Common myeloid progenitor, CD34-positive (primary cell): ENCODE measurements at regions not wholly inside any gene's neighbourhood (a gene's known extent, or its start where the extent isn't known, plus 50 kb on each side); places are given as distances from the start of the nearest gene placed in this dataset.

Source experiments
- CTCF ChIA-PET: fragments of 350-600 bp; sonication (Branson Sonifier 250); formaldehyde crosslinking; loops from one replicate; lab custom pipeline; 2021; ENCODE audit warnings: antibody characterized with exemption; lab: Charles Lee
- POLR2A ChIA-PET: fragments of 350-600 bp; sonication (Branson Sonifier 250); formaldehyde crosslinking; loops from one replicate; lab custom pipeline; 2021; ENCODE audit warnings: antibody characterized with exemption; lab: Charles Lee
- DNase-seq, 3 donors: peaks; one replicate each; pipeline versions ENCODE4 v3.0.0 to v3.0.0-alpha.2; 2013
- H3K27ac ChIP-seq, 2 experiments: 1 replicate in 1 of 2; 2 replicates in 1 of 2; pipeline ENCODE4 v1.7.0; 2013; ENCODE audit warnings: inconsistent platforms in 2 of 2, low read length in 2 of 2, mild to moderate bottlenecking in 2 of 2, low read depth in 1 of 2, moderate library complexity in 1 of 2; ENCODE audit not compliant: severe bottlenecking in 2 of 2, insufficient read depth in 1 of 2, poor library complexity in 1 of 2
- H3K27me3 ChIP-seq, 5 experiments: replicated peaks in 2 of 5; 1 replicate in 3 of 5; 2 replicates in 2 of 5; pipeline versions ENCODE4 v1.6.1 to v1.7.0; 2013; ENCODE audit warnings: low read length in 4 of 5, mild to moderate bottlenecking in 2 of 5, moderate library complexity in 2 of 5, inconsistent platforms in 1 of 5; ENCODE audit not compliant: insufficient read depth in 5 of 5, control insufficient read depth in 4 of 5
- H3K36me3 ChIP-seq, 4 experiments: 1 replicate in 2 of 4; 2 replicates in 2 of 4; pipeline versions ENCODE4 v1.6.1 to v1.7.0; 2013; ENCODE audit warnings: low read length in 3 of 4, control low read depth in 1 of 4, mild to moderate bottlenecking in 1 of 4; ENCODE audit not compliant: control insufficient read depth in 4 of 4, insufficient read depth in 4 of 4
- H3K4me1 ChIP-seq, 4 experiments: 1 replicate in 3 of 4; 2 replicates in 1 of 4; pipeline versions ENCODE4 v1.6.1 to v1.7.1; 2013; ENCODE audit warnings: low read length in 3 of 4, mild to moderate bottlenecking in 3 of 4, control low read depth in 1 of 4, inconsistent platforms in 1 of 4, moderate library complexity in 1 of 4; ENCODE audit not compliant: control insufficient read depth in 4 of 4, insufficient read depth in 4 of 4; ENCODE audit errors: control extremely low read depth in 1 of 4
- H3K4me3 ChIP-seq, 7 experiments: 1 replicate in 4 of 7; 2 replicates in 3 of 7; pipeline versions ENCODE4 v1.5.1 to v1.7.0; 2013; ENCODE audit warnings: mild to moderate bottlenecking in 7 of 7, low read length in 6 of 7, moderate library complexity in 6 of 7, inconsistent platforms in 2 of 7, low read depth in 2 of 7, control low read depth in 1 of 7; ENCODE audit not compliant: insufficient read depth in 4 of 7, control insufficient read depth in 1 of 7; ENCODE audit errors: extremely low read depth in 1 of 7
- H3K9me3 ChIP-seq, 5 experiments: 1 replicate in 4 of 5; 2 replicates in 1 of 5; pipeline versions ENCODE4 v1.6.1 to v1.7.1; 2013; ENCODE audit warnings: low read length in 4 of 5, mild to moderate bottlenecking in 2 of 5, inconsistent platforms in 1 of 5, low read depth in 1 of 5, moderate library complexity in 1 of 5; ENCODE audit not compliant: control insufficient read depth in 4 of 5, insufficient read depth in 2 of 5; ENCODE audit errors: control extremely low read depth in 1 of 5
- WGBS: methylation state at CpG from one replicate; pipeline ENCODE4 v1.1.5; 2013; ENCODE audit not compliant: insufficient coverage; 5-methylcytosine and 5-hydroxymethylcytosine counted together

- Histone ChIP-seq H3K27ac (no peak overlapping the region), H3K36me3 (no peaks in the 10 kb centered on the region), H3K4me1 (no peaks in the 10 kb centered on the region), H3K9me3 (no peaks in the 10 kb centered on the region), H3K4me3 (no peak overlapping the region), H3K27me3 (no peaks in the 10 kb centered on the region)
- POLR2A ChIA-PET, result no interaction called here
- CTCF ChIA-PET, result no interaction called here
- 90% methylated on average over 3 of the region's 5 CpGs for WGBS
- no peak for DNase-seq
Measured at GRCh38 chr3:159229116-159229680, 427.3 kb downstream of the MFSD1 start.

- ChIA-PET POLR2A (no interaction called here), CTCF (no interaction called here)
- Histone ChIP-seq H3K4me1 (no peaks in the 10 kb centered on the region), H3K36me3 (no peaks in the 10 kb centered on the region), H3K9me3 (no peaks in the 10 kb centered on the region), H3K4me3 (no peak overlapping the region), H3K27ac (no peak overlapping the region), H3K27me3 (no peaks in the 10 kb centered on the region)
- DNase-seq, result no peak
- WGBS, result 91% methylated on average over 3 of the region's 4 CpGs
Measured at GRCh38 chr3:159232966-159233365, 431.1 kb downstream of the MFSD1 start.

- Histone ChIP-seq H3K4me3 (no peak overlapping the region), H3K27me3 (peaks cover 0 to 2% (median 0%) of the 10 kb centered on the region in 5 experiments), H3K9me3 (no peaks in the 10 kb centered on the region), H3K36me3 (no peaks in the 10 kb centered on the region), H3K4me1 (no peaks in the 10 kb centered on the region), H3K27ac (no peak overlapping the region)
- no peak for DNase-seq
- 75% methylated on average over 2 of the region's 2 CpGs for WGBS
- ChIA-PET CTCF (no interaction called here), POLR2A (no interaction called here)
Measured at GRCh38 chr3:159233734-159234133, 431.9 kb downstream of the MFSD1 start.

- no peak for DNase-seq
- Histone ChIP-seq H3K36me3 (no peaks in the 10 kb centered on the region), H3K27ac (no peak overlapping the region), H3K9me3 (no peaks in the 10 kb centered on the region), H3K4me3 (no peak overlapping the region), H3K27me3 (peaks cover 0 to 2% (median 0%) of the 10 kb centered on the region in 5 experiments), H3K4me1 (no peaks in the 10 kb centered on the region)
- POLR2A ChIA-PET, result interaction anchor here (0.7 kb wide), 1 partner anchor 166 kb away, joined by 4 read pairs; no protein-coding TSS in a partner anchor
- CTCF ChIA-PET, result no interaction called here
- WGBS, result 100% methylated on average over 1 of the region's 3 CpGs
Measured at GRCh38 chr3:159234306-159234705, 432.5 kb downstream of the MFSD1 start.

- H3K27ac ChIP-seq, result no peak overlapping the region
- ChIA-PET CTCF (no interaction called here), POLR2A (no interaction called here)
- H3K27me3 ChIP-seq, result peaks cover 0 to 2% (median 0%) of the 10 kb centered on the region in 5 experiments
- H3K36me3 ChIP-seq, result no peaks in the 10 kb centered on the region
- no peaks in the 10 kb centered on the region for H3K9me3 ChIP-seq
- H3K4me3 ChIP-seq, result no peak overlapping the region
- H3K4me1 ChIP-seq, result no peaks in the 10 kb centered on the region
- no peak for DNase-seq
- WGBS, result no CpG with 5 or more reads among the region's 1 CpG
Measured at GRCh38 chr3:159236321-159236720, 434.5 kb downstream of the MFSD1 start.

GRCh38 chr3:159237226-159237625 is 435.4 kb downstream of the MFSD1 start:
- no peaks in the 10 kb centered on the region for H3K4me1 ChIP-seq
- ChIA-PET CTCF (no interaction called here), POLR2A (no interaction called here)
- 92% methylated on average over 2 of the region's 3 CpGs for WGBS
- no peak for DNase-seq
- peaks cover 0 to 2% (median 0%) of the 10 kb centered on the region in 5 experiments for H3K27me3 ChIP-seq
- no peak overlapping the region for H3K4me3 ChIP-seq
- no peaks in the 10 kb centered on the region for H3K9me3 ChIP-seq
- no peak overlapping the region for H3K27ac ChIP-seq
- no peaks in the 10 kb centered on the region for H3K36me3 ChIP-seq

- ChIA-PET POLR2A (no interaction called here), CTCF (no interaction called here)
- peaks cover 0 to 2% (median 0%) of the 10 kb centered on the region in 5 experiments for H3K27me3 ChIP-seq
- no peak overlapping the region for H3K4me3 ChIP-seq
- DNase-seq, result no peak
- no peaks in the 10 kb centered on the region for H3K4me1 ChIP-seq
- no peak overlapping the region for H3K27ac ChIP-seq
- no peaks in the 10 kb centered on the region for H3K9me3 ChIP-seq
- no peaks in the 10 kb centered on the region for H3K36me3 ChIP-seq
- 93% methylated on average over 2 of the region's 2 CpGs for WGBS
Measured at GRCh38 chr3:159238646-159239045, 436.8 kb downstream of the MFSD1 start.
